Activated CD8-positive, alpha-beta memory T cell treated with anti-CD3 and anti-CD28 coated beads, Interleukin-2, amount 50 U/mL, for 48 hours (primary cell): ENCODE measurements at regions not wholly inside any gene's neighbourhood (a gene's known extent, or its start where the extent isn't known, plus 50 kb on each side); places are given as distances from the start of the nearest gene placed in this dataset.
"Not testable (repeated sequence)": the region's sequence is repeated elsewhere in the genome, so short reads cannot be mapped to it uniquely, and the experiment has no call there.

Source experiments
- DNase-seq: peaks from one replicate; pipeline ENCODE4 v3.0.0-alpha.2; 2020

- DNase-seq, result no peak
Measured at GRCh38 chr9:134562146-134562849, 79.3 kb upstream of the COL5A1 start.

- peak; percentile 15 for DNase-seq
Measured at GRCh38 chr9:134563397-134563796, 78.2 kb upstream of the COL5A1 start.

- peak; percentile 20 for DNase-seq
Measured at GRCh38 chr9:134564431-134565170, 77.0 kb upstream of the COL5A1 start.

- DNase-seq, result no peak
Measured at GRCh38 chr9:134565316-134565915, 76.2 kb upstream of the COL5A1 start.

- peak; percentile 23 for DNase-seq
Measured at GRCh38 chr9:134566196-134566847, 75.3 kb upstream of the COL5A1 start.

- DNase-seq, result peak; percentile 29
Measured at GRCh38 chr9:134566936-134567335, 74.7 kb upstream of the COL5A1 start.

GRCh38 chr9:134568116-134568515 lies 73.5 kb upstream of the COL5A1 start:
- DNase-seq, result peak; percentile 10

- DNase-seq, result no peak
Measured at GRCh38 chr9:134568811-134569210, 72.8 kb upstream of the COL5A1 start.

GRCh38 chr9:134569626-134570025 lies 72.0 kb upstream of the COL5A1 start:
- no peak for DNase-seq

- peak; percentile 40 for DNase-seq
Measured at GRCh38 chr9:134570151-134570621, 71.4 kb upstream of the COL5A1 start.

- peak; percentile 38 for DNase-seq
Measured at GRCh38 chr9:134570711-134571325, 70.8 kb upstream of the COL5A1 start.

- DNase-seq, result peak; percentile 40
Measured at GRCh38 chr9:134571326-134571931, 70.2 kb upstream of the COL5A1 start.

GRCh38 chr9:134571946-134572917 lies 69.4 kb upstream of the COL5A1 start:
- peak; percentile 49 for DNase-seq

- not testable (repeated sequence) for DNase-seq
Measured at GRCh38 chr9:134574686-134575085, 66.9 kb upstream of the COL5A1 start.

- DNase-seq, result no peak
Measured at GRCh38 chr9:134575103-134575900, 66.3 kb upstream of the COL5A1 start.

- no peak for DNase-seq
Measured at GRCh38 chr9:134575901-134576176, 65.8 kb upstream of the COL5A1 start.

- peak; percentile 42 for DNase-seq
Measured at GRCh38 chr9:134585021-134585561, 56.5 kb upstream of the COL5A1 start.

GRCh38 chr9:134585746-134586706 lies 55.6 kb upstream of the COL5A1 start:
- peak; percentile 29 for DNase-seq

GRCh38 chr9:134589748-134590147 lies 51.9 kb upstream of the COL5A1 start:
- no peak for DNase-seq
